NCI-H1105 treated with DMSO at 0.1 percent for 48 hours (cell line): ENCODE measurements at regions not wholly inside any gene's neighbourhood (a gene's known extent, or its start where the extent isn't known, plus 50 kb on each side); places are given as distances from the start of the nearest gene placed in this dataset.
A peak's percentile ranks its signal among the peaks of the same experiment; 100 is the strongest.

Experiments used
- DNase-seq: peaks from one replicate; lab custom pipeline; 2025; lab: John Stamatoyannopoulos, UW

- DNase-seq: no peak
These were observed 351.6 kb upstream of the NCAM2 start for GRCh38 chr21:20646431-20647165.

GRCh38 chr21:20647607-20648006 is 350.6 kb upstream of the NCAM2 start:
- DNase-seq: no peak

- DNase-seq: no peak
These were observed 349.0 kb upstream of the NCAM2 start for GRCh38 chr21:20649231-20649630.

GRCh38 chr21:20652846-20653245 is 345.4 kb upstream of the NCAM2 start:
- DNase-seq: no peak

- DNase-seq: peak; percentile 16
These were observed 337.0 kb upstream of the NCAM2 start for GRCh38 chr21:20661246-20661645.

- peak; percentile 83 for DNase-seq
These were observed 336.3 kb upstream of the NCAM2 start for GRCh38 chr21:20661745-20662422.

- no peak for DNase-seq
These were observed 335.7 kb upstream of the NCAM2 start for GRCh38 chr21:20662514-20662913.

- no peak for DNase-seq
These were observed 330.3 kb upstream of the NCAM2 start for GRCh38 chr21:20667931-20668330.

- no peak for DNase-seq
These were observed 312.7 kb upstream of the NCAM2 start for GRCh38 chr21:20685475-20685874.

- DNase-seq: no peak
These were observed 299.6 kb upstream of the NCAM2 start for GRCh38 chr21:20698585-20698984.

GRCh38 chr21:20701235-20701634 is 297.0 kb upstream of the NCAM2 start:
- no peak for DNase-seq

- DNase-seq: no peak
These were observed 295.0 kb upstream of the NCAM2 start for GRCh38 chr21:20703112-20703767.

GRCh38 chr21:20720623-20721022 is 277.6 kb upstream of the NCAM2 start:
- DNase-seq: no peak

GRCh38 chr21:20721151-20721550 is 277.1 kb upstream of the NCAM2 start:
- no peak for DNase-seq

GRCh38 chr21:20728691-20729090 is 269.5 kb upstream of the NCAM2 start:
- peak; percentile 36 for DNase-seq

GRCh38 chr21:20729376-20729775 is 268.8 kb upstream of the NCAM2 start:
- DNase-seq: no peak

GRCh38 chr21:20730441-20730840 is 267.8 kb upstream of the NCAM2 start:
- no peak for DNase-seq

GRCh38 chr21:20735257-20735656 is 263.0 kb upstream of the NCAM2 start:
- DNase-seq: no peak

- DNase-seq: no peak
These were observed 260.8 kb upstream of the NCAM2 start for GRCh38 chr21:20737227-20737913.

GRCh38 chr21:20739421-20739820 is 258.8 kb upstream of the NCAM2 start:
- no peak for DNase-seq

GRCh38 chr21:20741445-20741844 is 256.8 kb upstream of the NCAM2 start:
- DNase-seq: no peak

GRCh38 chr21:20760221-20760620 is 238.0 kb upstream of the NCAM2 start:
- DNase-seq: no peak

GRCh38 chr21:20774737-20775136 is 223.5 kb upstream of the NCAM2 start:
- no peak for DNase-seq
